ENCODE measurements at regions not wholly inside any gene's neighbourhood (a gene's known extent, or its start where the extent isn't known, plus 50 kb on each side); places are given as distances from the start of the nearest gene placed in this dataset.
A peak's percentile ranks its signal among the peaks of the same experiment; 100 is the strongest.

GRCh38 chr2:60329225-60329624 is 224.2 kb downstream of the BCL11A start:
- Histone ChIP-seq H3K9me3 (ENCODE audit: control insufficient read depth, low read depth, low read length) (peaks cover 3% of the 10 kb centered on the region), H3K36me3 (ENCODE audit: control insufficient read depth, insufficient read depth, low read length) (no peaks in the 10 kb centered on the region), H3K27ac (ENCODE audit: low read length) (no peak overlapping the region), H3K4me1 (ENCODE audit: control insufficient read depth, insufficient read depth, low read length) (peaks cover 4% of the 10 kb centered on the region), H3K27me3 (ENCODE audit: control insufficient read depth, insufficient read depth, low read length) (no peaks in the 10 kb centered on the region), H3K4me3 (ENCODE audit: low read length) (no peak overlapping the region)
- DNase-seq = no peak
- WGBS (ENCODE audit: insufficient coverage, low lambda C conversion rate) = 96% methylated on average over 3 of the region's 3 CpGs

DNA sequence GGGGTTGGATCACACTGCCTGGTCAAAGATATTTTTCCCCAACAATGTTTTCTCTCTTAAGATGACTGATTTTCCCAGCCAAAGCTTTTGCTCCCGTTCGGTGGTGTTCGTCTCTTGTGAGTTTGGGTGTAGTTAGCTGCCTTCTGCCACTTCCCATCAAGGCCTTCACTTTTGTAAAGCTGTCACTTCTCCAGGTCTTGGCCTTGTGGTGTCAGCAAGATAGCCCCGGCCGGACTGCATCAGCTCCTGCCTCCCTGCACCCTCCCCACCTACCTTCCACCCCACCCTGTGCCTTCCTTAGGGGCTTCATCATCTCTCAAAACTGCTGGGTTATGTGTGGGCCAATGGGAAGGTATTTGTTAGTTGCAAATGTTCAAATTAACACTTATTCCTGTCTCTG is 228.9 kb downstream of the BCL11A start:
- Histone ChIP-seq H3K27ac (ENCODE audit: low read length) (no peak overlapping the region), H3K4me3 (ENCODE audit: low read length) (no peak overlapping the region), H3K9me3 (ENCODE audit: control insufficient read depth, low read depth, low read length) (peaks cover 3% of the 10 kb centered on the region), H3K36me3 (ENCODE audit: control insufficient read depth, insufficient read depth, low read length) (no peaks in the 10 kb centered on the region), H3K27me3 (ENCODE audit: control insufficient read depth, insufficient read depth, low read length) (no peaks in the 10 kb centered on the region), H3K4me1 (ENCODE audit: control insufficient read depth, insufficient read depth, low read length) (peaks cover 9% of the 10 kb centered on the region)
- DNase-seq = no peak
- WGBS (ENCODE audit: insufficient coverage, low lambda C conversion rate) = no CpG with 5 or more reads among the region's 5 CpGs

DNA sequence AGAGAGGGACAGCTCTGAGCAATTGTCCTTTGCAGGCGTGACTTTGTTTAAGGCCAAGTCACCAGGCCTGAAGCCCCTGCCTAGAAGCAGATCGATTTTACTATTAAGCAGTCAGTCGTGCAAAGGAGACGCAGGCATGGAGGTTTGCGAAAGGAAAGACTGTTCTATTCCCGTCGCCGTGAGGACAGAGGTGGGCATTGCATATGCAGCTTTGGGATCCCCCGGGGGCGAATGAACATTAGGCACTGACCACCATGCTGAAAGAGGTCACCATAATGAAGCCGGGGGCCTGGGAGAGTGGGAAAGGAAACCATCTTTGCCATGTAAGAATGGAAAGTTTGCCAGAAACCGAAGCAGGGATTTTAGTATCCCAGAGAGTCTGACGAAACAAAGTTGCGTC is 231.6 kb downstream of the BCL11A start:
- H3K4me3 ChIP-seq (ENCODE audit: low read length) = no peak overlapping the region
- H3K4me1 ChIP-seq (ENCODE audit: control insufficient read depth, insufficient read depth, low read length) = peaks cover 13% of the 10 kb centered on the region
- no peak overlapping the region for H3K27ac ChIP-seq (ENCODE audit: low read length)
- no peaks in the 10 kb centered on the region for H3K27me3 ChIP-seq (ENCODE audit: control insufficient read depth, insufficient read depth, low read length)
- WGBS (ENCODE audit: insufficient coverage, low lambda C conversion rate) = 100% methylated on average over 1 of the region's 14 CpGs
- DNase-seq = no peak
- no peaks in the 10 kb centered on the region for H3K36me3 ChIP-seq (ENCODE audit: control insufficient read depth, insufficient read depth, low read length)
- peaks cover 3% of the 10 kb centered on the region for H3K9me3 ChIP-seq (ENCODE audit: control insufficient read depth, low read depth, low read length)

DNA sequence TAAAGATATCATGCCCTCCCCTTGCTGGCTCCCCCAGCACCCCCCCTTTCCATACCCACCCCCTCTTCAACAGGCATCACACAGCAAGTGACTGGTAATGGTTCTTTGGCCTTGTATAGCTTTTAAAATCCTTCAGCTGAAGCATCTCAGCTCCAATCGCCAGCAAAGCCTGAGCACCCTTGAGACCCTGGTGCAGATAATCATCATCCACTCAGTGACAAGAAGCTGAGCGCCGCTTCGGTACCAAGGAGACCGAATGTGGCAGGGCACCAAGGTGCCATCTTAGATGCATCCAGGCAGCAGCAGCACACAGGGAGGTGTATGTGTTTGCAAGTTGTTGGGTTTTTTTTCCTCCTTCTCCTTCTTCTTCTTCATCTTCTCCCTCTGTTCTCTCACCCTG is 232.7 kb downstream of the BCL11A start:
- Histone ChIP-seq H3K27me3 (ENCODE audit: control insufficient read depth, insufficient read depth, low read length) (no peaks in the 10 kb centered on the region), H3K36me3 (ENCODE audit: control insufficient read depth, insufficient read depth, low read length) (no peaks in the 10 kb centered on the region), H3K27ac (ENCODE audit: low read length) (no peak overlapping the region), H3K4me1 (ENCODE audit: control insufficient read depth, insufficient read depth, low read length) (peaks cover 22% of the 10 kb centered on the region), H3K9me3 (ENCODE audit: control insufficient read depth, low read depth, low read length) (no peaks in the 10 kb centered on the region), H3K4me3 (ENCODE audit: low read length) (no peak overlapping the region)
- DNase-seq = no peak
- no CpG with 5 or more reads among the region's 5 CpGs for WGBS (ENCODE audit: insufficient coverage, low lambda C conversion rate)

DNA sequence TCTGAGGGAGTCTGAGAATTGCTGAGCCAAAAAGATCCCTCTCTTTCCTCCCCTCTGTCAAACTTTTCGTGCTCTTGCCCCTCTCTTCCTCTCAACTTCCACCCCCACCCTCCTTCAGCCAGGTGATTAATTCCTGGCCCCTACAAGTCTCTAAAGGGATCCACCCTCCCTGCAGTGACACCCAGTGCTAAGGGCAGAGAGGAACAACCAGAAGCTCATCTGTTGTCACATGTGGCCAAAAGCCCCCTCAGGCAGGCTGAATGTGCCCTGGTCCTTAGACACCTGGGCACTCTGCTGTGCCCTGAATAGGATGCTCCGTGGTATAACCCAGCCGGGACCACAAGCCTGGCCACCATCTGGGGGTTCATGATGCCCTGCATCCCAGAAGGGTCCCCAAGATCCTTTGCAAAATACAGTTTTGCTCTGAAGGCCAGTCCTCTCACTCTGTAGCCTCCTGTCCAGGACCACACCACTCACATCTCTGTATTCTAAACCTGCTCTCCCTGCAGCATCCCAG is 234.4 kb downstream of the BCL11A start:
- no peak overlapping the region for H3K27ac ChIP-seq (ENCODE audit: low read length)
- H3K4me3 ChIP-seq (ENCODE audit: low read length) = no peak overlapping the region
- peaks cover 17% of the 10 kb centered on the region for H3K4me1 ChIP-seq (ENCODE audit: control insufficient read depth, insufficient read depth, low read length)
- no peak for DNase-seq
- no peaks in the 10 kb centered on the region for H3K27me3 ChIP-seq (ENCODE audit: control insufficient read depth, insufficient read depth, low read length)
- H3K9me3 ChIP-seq (ENCODE audit: control insufficient read depth, low read depth, low read length) = no peaks in the 10 kb centered on the region
- no peaks in the 10 kb centered on the region for H3K36me3 ChIP-seq (ENCODE audit: control insufficient read depth, insufficient read depth, low read length)
- no CpG with 5 or more reads among the region's 3 CpGs for WGBS (ENCODE audit: insufficient coverage, low lambda C conversion rate)

- WGBS (ENCODE audit: insufficient coverage, low lambda C conversion rate) = no CpG with 5 or more reads among the region's 9 CpGs
- Histone ChIP-seq H3K27me3 (ENCODE audit: control insufficient read depth, insufficient read depth, low read length) (no peaks in the 10 kb centered on the region), H3K36me3 (ENCODE audit: control insufficient read depth, insufficient read depth, low read length) (no peaks in the 10 kb centered on the region), H3K4me1 (ENCODE audit: control insufficient read depth, insufficient read depth, low read length) (peaks cover 13% of the 10 kb centered on the region), H3K4me3 (ENCODE audit: low read length) (no peak overlapping the region), H3K27ac (ENCODE audit: low read length) (no peak overlapping the region), H3K9me3 (ENCODE audit: control insufficient read depth, low read depth, low read length) (no peaks in the 10 kb centered on the region)
- DNase-seq = no peak
Measured at GRCh38 chr2:60318544-60318943, 234.9 kb downstream of the BCL11A start.

- no peaks in the 10 kb centered on the region for H3K27me3 ChIP-seq (ENCODE audit: control insufficient read depth, insufficient read depth, low read length)
- no peak overlapping the region for H3K4me3 ChIP-seq (ENCODE audit: low read length)
- H3K27ac ChIP-seq (ENCODE audit: low read length) = no peak overlapping the region
- DNase-seq = no peak
- WGBS (ENCODE audit: insufficient coverage, low lambda C conversion rate) = 71% methylated on average over 4 of the region's 8 CpGs
- H3K4me1 ChIP-seq (ENCODE audit: control insufficient read depth, insufficient read depth, low read length) = peaks cover 13% of the 10 kb centered on the region
- H3K9me3 ChIP-seq (ENCODE audit: control insufficient read depth, low read depth, low read length) = no peaks in the 10 kb centered on the region
- H3K36me3 ChIP-seq (ENCODE audit: control insufficient read depth, insufficient read depth, low read length) = no peaks in the 10 kb centered on the region
Measured at GRCh38 chr2:60317844-60318243, 235.6 kb downstream of the BCL11A start.

DNA sequence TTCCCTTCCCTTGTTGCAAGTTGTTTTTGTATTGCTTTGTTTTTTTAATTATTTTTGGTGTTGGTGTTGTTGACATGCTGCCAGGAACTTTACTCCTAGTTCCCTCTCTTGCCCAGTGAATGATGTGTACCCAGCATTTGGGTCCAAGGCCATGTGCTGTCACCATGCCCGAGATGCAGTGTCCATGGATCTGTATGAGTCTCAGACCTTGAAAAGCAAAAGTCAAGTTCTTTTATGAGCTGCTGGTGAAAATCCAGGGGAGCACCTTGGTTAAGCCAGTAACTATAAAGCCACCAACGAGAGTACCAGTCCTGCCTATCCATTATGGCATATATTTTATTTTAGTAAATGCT is 236.4 kb downstream of the BCL11A start:
- WGBS (ENCODE audit: insufficient coverage, low lambda C conversion rate) = no CpG with 5 or more reads among the region's 2 CpGs
- Histone ChIP-seq H3K36me3 (ENCODE audit: control insufficient read depth, insufficient read depth, low read length) (no peaks in the 10 kb centered on the region), H3K4me3 (ENCODE audit: low read length) (no peak overlapping the region), H3K9me3 (ENCODE audit: control insufficient read depth, low read depth, low read length) (no peaks in the 10 kb centered on the region), H3K4me1 (ENCODE audit: control insufficient read depth, insufficient read depth, low read length) (peaks cover 13% of the 10 kb centered on the region), H3K27me3 (ENCODE audit: control insufficient read depth, insufficient read depth, low read length) (no peaks in the 10 kb centered on the region), H3K27ac (ENCODE audit: low read length) (no peak overlapping the region)
- DNase-seq = no peak

GRCh38 chr2:60316381-60317033 is 236.9 kb downstream of the BCL11A start:
- WGBS (ENCODE audit: insufficient coverage, low lambda C conversion rate) = no CpG with 5 or more reads among the region's 7 CpGs
- H3K27ac ChIP-seq (ENCODE audit: low read length) = no peak overlapping the region
- no peaks in the 10 kb centered on the region for H3K9me3 ChIP-seq (ENCODE audit: control insufficient read depth, low read depth, low read length)
- peaks cover 13% of the 10 kb centered on the region for H3K4me1 ChIP-seq (ENCODE audit: control insufficient read depth, insufficient read depth, low read length)
- no peak overlapping the region for H3K4me3 ChIP-seq (ENCODE audit: low read length)
- no peaks in the 10 kb centered on the region for H3K36me3 ChIP-seq (ENCODE audit: control insufficient read depth, insufficient read depth, low read length)
- no peaks in the 10 kb centered on the region for H3K27me3 ChIP-seq (ENCODE audit: control insufficient read depth, insufficient read depth, low read length)
- DNase-seq = peak; percentile 65 to 88

DNA sequence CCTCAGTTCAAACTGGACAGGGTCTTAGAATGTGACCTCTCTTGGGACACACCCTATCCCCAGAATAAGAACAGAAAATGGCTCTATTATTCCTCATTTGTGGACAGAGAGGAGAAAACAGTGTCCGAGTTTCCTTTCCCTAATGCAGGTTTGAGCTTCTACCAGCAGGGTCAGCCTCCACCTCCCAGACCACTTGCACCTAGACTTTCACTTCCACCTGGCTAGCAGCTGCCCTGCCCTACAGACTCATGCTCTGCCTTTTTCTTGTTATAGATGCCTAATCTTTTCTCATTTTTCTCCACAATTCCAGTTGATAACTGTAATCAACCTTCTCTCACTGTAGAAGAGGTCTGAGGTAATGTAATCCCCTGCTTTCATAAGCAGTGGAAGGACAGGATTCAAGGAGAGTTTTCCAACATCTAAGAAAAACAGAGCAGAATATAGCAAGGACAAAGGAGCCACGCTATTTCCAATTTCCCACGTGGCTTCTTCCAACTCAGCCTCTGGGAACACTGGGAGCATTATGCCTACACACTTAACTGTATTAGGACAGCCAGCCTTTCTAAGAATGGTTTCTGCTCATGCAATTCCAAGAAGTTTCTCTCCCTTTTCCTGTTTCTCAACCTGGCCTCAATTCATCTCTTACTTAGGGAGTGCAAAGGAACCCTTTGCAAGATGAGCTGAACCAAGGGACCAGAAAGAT is 239.8 kb downstream of the BCL11A start:
- Histone ChIP-seq H3K4me1 (ENCODE audit: control insufficient read depth, insufficient read depth, low read length) (peaks cover 13% of the 10 kb centered on the region), H3K27me3 (ENCODE audit: control insufficient read depth, insufficient read depth, low read length) (no peaks in the 10 kb centered on the region), H3K36me3 (ENCODE audit: control insufficient read depth, insufficient read depth, low read length) (no peaks in the 10 kb centered on the region), H3K27ac (ENCODE audit: low read length) (no peak overlapping the region), H3K4me3 (ENCODE audit: low read length) (no peak overlapping the region), H3K9me3 (ENCODE audit: control insufficient read depth, low read depth, low read length) (no peaks in the 10 kb centered on the region)
- no peak for DNase-seq
- WGBS (ENCODE audit: insufficient coverage, low lambda C conversion rate) = no CpG with 5 or more reads among the region's 3 CpGs

DNA sequence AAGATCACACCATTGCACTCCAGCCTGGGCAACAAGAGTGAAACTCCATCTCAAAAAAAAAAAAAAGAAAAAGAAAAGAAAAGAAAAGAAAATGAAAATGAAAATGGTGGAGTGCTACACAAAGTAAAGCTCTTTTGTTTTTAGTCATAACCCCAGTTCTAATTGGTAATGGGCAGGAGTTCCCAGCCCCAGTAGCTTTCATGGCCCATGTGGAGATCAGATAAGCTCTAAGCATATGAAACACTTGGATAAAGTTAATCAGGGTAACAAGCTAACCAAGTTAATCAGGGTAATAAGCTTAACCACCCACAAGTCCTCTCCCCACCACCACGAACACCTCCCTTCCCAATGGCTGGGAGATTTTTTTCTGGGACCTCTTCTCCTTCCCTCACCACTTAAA is 240.8 kb downstream of the BCL11A start:
- Histone ChIP-seq H3K27ac (ENCODE audit: low read length) (no peak overlapping the region), H3K9me3 (ENCODE audit: control insufficient read depth, low read depth, low read length) (no peaks in the 10 kb centered on the region), H3K4me1 (ENCODE audit: control insufficient read depth, insufficient read depth, low read length) (peaks cover 13% of the 10 kb centered on the region), H3K4me3 (ENCODE audit: low read length) (no peak overlapping the region), H3K27me3 (ENCODE audit: control insufficient read depth, insufficient read depth, low read length) (no peaks in the 10 kb centered on the region), H3K36me3 (ENCODE audit: control insufficient read depth, insufficient read depth, low read length) (no peaks in the 10 kb centered on the region)
- DNase-seq = no peak
- WGBS (ENCODE audit: insufficient coverage, low lambda C conversion rate) = no CpG with 5 or more reads among the region's 1 CpG

All from large intestine (tissue), 3 donors.